ENCODE measurements at regions not wholly inside any gene's neighbourhood (a gene's known extent, or its start where the extent isn't known, plus 50 kb on each side); places are given as distances from the start of the nearest gene placed in this dataset.
"Not testable (repeated sequence)": the region's sequence is repeated elsewhere in the genome, so short reads cannot be mapped to it uniquely, and the experiment has no call there.

DNA sequence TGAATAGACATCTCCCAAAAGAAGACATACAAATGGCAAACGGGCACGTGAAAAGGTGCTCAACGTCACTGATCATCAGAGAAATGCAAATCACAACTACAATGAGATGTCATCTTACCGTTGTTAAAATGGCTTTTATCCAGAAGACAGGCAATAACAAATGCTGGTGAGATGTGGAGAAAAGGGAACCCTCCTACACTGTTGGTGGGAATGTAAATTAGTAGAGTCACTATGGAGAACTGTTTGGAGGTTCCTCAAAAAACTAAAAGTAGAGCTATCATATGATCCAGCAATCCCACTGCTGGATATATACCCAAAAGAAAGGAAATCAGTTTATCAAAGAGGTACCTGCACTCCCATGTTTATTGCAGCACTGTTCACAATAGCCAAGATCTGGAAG is 193.1 kb upstream of the ARID1B start:
- H3K4me3 ChIP-seq (ENCODE audit: insufficient read depth, low read depth, low read length); POLR2A ChIA-PET (ENCODE audit: unreplicated experiment); H3K36me3 ChIP-seq (ENCODE audit: control insufficient read depth, insufficient read depth, low read length); H3K9me3 ChIP-seq (ENCODE audit: control insufficient read depth, insufficient read depth, low read length); H4K5ac ChIP-seq (ENCODE audit: low read depth, low read length); H3K4me1 ChIP-seq (ENCODE audit: control insufficient read depth, insufficient read depth, low read length); H2AFZ ChIP-seq (replicated peaks; ENCODE audit: low read length, poor library complexity); DNase-seq; in situ Hi-C loops (cut with MboI; ENCODE audit: low sequenced_read_pairs); CTCF ChIA-PET; H4K20me1 ChIP-seq (ENCODE audit: insufficient read depth, low read length); intact Hi-C loops (cut with micrococcal nuclease); dilution Hi-C loops (cut with HindIII; ENCODE audit: low sequenced_read_pairs, unreplicated experiment); H2BK15ac ChIP-seq (ENCODE audit: low read depth, low read length); H3K23ac ChIP-seq (ENCODE audit: low read depth, low read length); H4K8ac ChIP-seq (ENCODE audit: low read depth in 2 of 2, low read length in 2 of 2); H4K91ac ChIP-seq (ENCODE audit: insufficient read depth, low read depth, low read length); H2AK5ac ChIP-seq (ENCODE audit: low read depth, low read length); H3K4me2 ChIP-seq (ENCODE audit: low read depth, low read length); H2BK5ac ChIP-seq (ENCODE audit: low read depth, low read length, poor library complexity, severe bottlenecking); H3K9me1 ChIP-seq (ENCODE audit: insufficient read depth, low read length); H3K27ac ChIP-seq (ENCODE audit: insufficient read depth, low read length); ATAC-seq (ENCODE audit: low read depth); H2AK9ac ChIP-seq (replicated peaks; ENCODE audit: low read depth, low read length, poor library complexity); H2BK120ac ChIP-seq (ENCODE audit: low read depth, low read length); H3K14ac ChIP-seq (replicated peaks; ENCODE audit: low read depth, low read length); BruUV-seq (replicated peaks); H2BK20ac ChIP-seq (ENCODE audit: low read depth, low read length); H3K79me1 ChIP-seq (ENCODE audit: low read depth in 1 of 2, low read length in 2 of 2); H3K9ac ChIP-seq (ENCODE audit: low read depth, low read length); H3K27me3 ChIP-seq (ENCODE audit: control insufficient read depth, insufficient read depth, low read length); H3K18ac ChIP-seq (ENCODE audit: low read depth, low read length); H3K4ac ChIP-seq (ENCODE audit: low read depth, low read length); H3K56ac ChIP-seq (ENCODE audit: extremely low read depth, insufficient read depth, low read length): not testable (repeated sequence)
- WGBS, 2 experiments (ENCODE audit: extremely low coverage in 2 of 2, insufficient read length in 1 of 2) = no CpG with 5 or more reads among the region's 4 CpGs
